ENCODE measurements at regions not wholly inside any gene's neighbourhood (a gene's known extent, or its start where the extent isn't known, plus 50 kb on each side); places are given as distances from the start of the nearest gene placed in this dataset.

GRCh38 chr5:34544403-34544802, 111.7 kb upstream of the RAI14 start:
- H3K4me1 ChIP-seq (ENCODE audit: control insufficient read depth in 5 of 5, insufficient read depth in 5 of 5, low read length in 5 of 5), result no peaks in the 10 kb centered on the region
- H3K4me3 ChIP-seq, result no peak overlapping the region
- H3K36me3 ChIP-seq (ENCODE audit: control insufficient read depth in 4 of 4, insufficient read depth in 4 of 4, low read length in 4 of 4), result no peaks in the 10 kb centered on the region
- ATAC-seq (ENCODE audit: insufficient read depth, low FRiP score), result no peak
- WGBS, 2 donors, result 85% methylated on average over 1 of the region's 1 CpG
- H3K9ac ChIP-seq (ENCODE audit: insufficient read depth in 1 of 2, low read length in 2 of 2), result no peak overlapping the region
- no peak for DNase-seq
- H3K27ac ChIP-seq (ENCODE audit: low read depth in 1 of 2, low read length in 1 of 2), result no peak overlapping the region
- peaks cover 0 to 5% (median 4%) of the 10 kb centered on the region in 4 donors for H3K9me3 ChIP-seq (ENCODE audit: control insufficient read depth in 4 of 4, insufficient read depth in 3 of 4, low read length in 3 of 4)
- no peak for TF ChIP-seq CTCF (IDR thresholded peaks at IDR 0.05; ENCODE audit: control extremely low read depth, extremely low read depth)
- H3K27me3 ChIP-seq (ENCODE audit: control insufficient read depth in 3 of 3, insufficient read depth in 3 of 3, low read length in 2 of 3), result no peaks in the 10 kb centered on the region

DNA sequence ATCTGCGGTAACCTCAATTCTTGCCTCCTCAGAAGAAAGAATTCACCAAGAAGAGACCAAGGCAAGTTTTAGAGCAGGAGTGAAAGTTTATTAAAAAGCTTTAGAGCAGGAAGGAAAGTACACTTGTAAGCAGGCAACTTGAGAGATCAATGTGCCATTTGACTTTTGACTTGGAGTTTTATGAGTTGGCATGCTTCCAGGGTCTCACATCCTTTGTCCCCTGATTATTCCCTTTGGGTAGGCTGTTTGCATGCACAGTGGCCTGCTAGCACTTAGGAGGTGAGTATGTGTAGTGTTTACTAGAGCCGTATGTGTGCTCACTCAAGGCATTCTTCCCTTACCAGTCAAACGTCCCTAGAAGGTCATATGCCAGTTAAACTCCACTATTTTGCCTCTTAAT, 111.0 kb upstream of the RAI14 start:
- WGBS, 2 donors, result 75 to 79% methylated on average over 3 of the region's 3 CpGs
- TF ChIP-seq CTCF (IDR thresholded peaks at IDR 0.05; ENCODE audit: control extremely low read depth, extremely low read depth), result no peak
- Histone ChIP-seq H3K27me3 (ENCODE audit: control insufficient read depth in 3 of 3, insufficient read depth in 3 of 3, low read length in 2 of 3) (no peaks in the 10 kb centered on the region), H3K36me3 (ENCODE audit: control insufficient read depth in 4 of 4, insufficient read depth in 4 of 4, low read length in 4 of 4) (no peaks in the 10 kb centered on the region), H3K9me3 (ENCODE audit: control insufficient read depth in 4 of 4, insufficient read depth in 3 of 4, low read length in 3 of 4) (peaks cover 0 to 5% (median 4%) of the 10 kb centered on the region in 4 donors), H3K4me1 (ENCODE audit: control insufficient read depth in 5 of 5, insufficient read depth in 5 of 5, low read length in 5 of 5) (no peaks in the 10 kb centered on the region), H3K4me3 (no peak overlapping the region), H3K27ac (ENCODE audit: low read depth in 1 of 2, low read length in 1 of 2) (no peak overlapping the region), H3K9ac (ENCODE audit: insufficient read depth in 1 of 2, low read length in 2 of 2) (no peak overlapping the region)
- DNase-seq (no peak), ATAC-seq (ENCODE audit: insufficient read depth, low FRiP score) (no peak)

DNA sequence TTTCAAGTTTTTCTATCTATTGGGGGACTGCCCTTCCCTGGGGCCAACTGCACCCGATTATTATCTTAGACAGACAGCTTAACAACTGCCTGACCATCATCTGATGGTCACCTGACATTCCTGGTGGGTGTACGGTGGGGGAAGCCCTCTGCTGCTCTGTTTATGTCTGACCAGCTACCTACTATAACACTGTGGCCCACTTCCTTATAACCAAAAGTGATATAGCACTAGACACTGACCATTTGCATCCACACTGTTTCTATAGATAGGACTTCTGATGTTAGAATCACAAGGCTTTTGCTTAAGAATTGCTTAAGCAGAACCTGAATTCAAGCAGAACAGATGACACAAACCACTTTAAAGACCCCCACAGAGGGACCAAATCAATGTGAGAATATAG, 110.5 kb upstream of the RAI14 start:
- ATAC-seq (ENCODE audit: insufficient read depth, low FRiP score) (no peak), DNase-seq (no peak)
- H3K4me1 ChIP-seq (ENCODE audit: control insufficient read depth in 5 of 5, insufficient read depth in 5 of 5, low read length in 5 of 5), result no peaks in the 10 kb centered on the region
- no peaks in the 10 kb centered on the region for H3K36me3 ChIP-seq (ENCODE audit: control insufficient read depth in 4 of 4, insufficient read depth in 4 of 4, low read length in 4 of 4)
- H3K9me3 ChIP-seq (ENCODE audit: control insufficient read depth in 4 of 4, insufficient read depth in 3 of 4, low read length in 3 of 4), result peaks cover 0 to 5% (median 4%) of the 10 kb centered on the region in 4 donors
- no peak overlapping the region for H3K4me3 ChIP-seq
- TF ChIP-seq CTCF (IDR thresholded peaks at IDR 0.05; ENCODE audit: control extremely low read depth, extremely low read depth), result no peak
- 77 to 84% methylated on average over 2 of the region's 2 CpGs for WGBS, 2 donors
- no peak overlapping the region for H3K9ac ChIP-seq (ENCODE audit: insufficient read depth in 1 of 2, low read length in 2 of 2)
- H3K27me3 ChIP-seq (ENCODE audit: control insufficient read depth in 3 of 3, insufficient read depth in 3 of 3, low read length in 2 of 3), result no peaks in the 10 kb centered on the region
- no peak overlapping the region for H3K27ac ChIP-seq (ENCODE audit: low read depth in 1 of 2, low read length in 1 of 2)

Measured in lung (tissue), 11 donors.